NCI-H1436 (cell line): ENCODE measurements at regions not wholly inside any gene's neighbourhood (a gene's known extent, or its start where the extent isn't known, plus 50 kb on each side); places are given as distances from the start of the nearest gene placed in this dataset.
"Not testable (repeated sequence)": the region's sequence is repeated elsewhere in the genome, so short reads cannot be mapped to it uniquely, and the experiment has no call there.

Source experiments
- DNase-seq: peaks from one replicate; lab custom pipeline; 2025; lab: John Stamatoyannopoulos, UW

- DNase-seq: no peak
These were observed 497.9 kb upstream of the MAGEB18 start for GRCh38 chrX:25640276-25640675.

- no peak for DNase-seq
These were observed 492.0 kb upstream of the MAGEB18 start for GRCh38 chrX:25646156-25646555.

GRCh38 chrX:25648790-25649189 lies 489.4 kb upstream of the MAGEB18 start:
- DNase-seq: no peak

DNA sequence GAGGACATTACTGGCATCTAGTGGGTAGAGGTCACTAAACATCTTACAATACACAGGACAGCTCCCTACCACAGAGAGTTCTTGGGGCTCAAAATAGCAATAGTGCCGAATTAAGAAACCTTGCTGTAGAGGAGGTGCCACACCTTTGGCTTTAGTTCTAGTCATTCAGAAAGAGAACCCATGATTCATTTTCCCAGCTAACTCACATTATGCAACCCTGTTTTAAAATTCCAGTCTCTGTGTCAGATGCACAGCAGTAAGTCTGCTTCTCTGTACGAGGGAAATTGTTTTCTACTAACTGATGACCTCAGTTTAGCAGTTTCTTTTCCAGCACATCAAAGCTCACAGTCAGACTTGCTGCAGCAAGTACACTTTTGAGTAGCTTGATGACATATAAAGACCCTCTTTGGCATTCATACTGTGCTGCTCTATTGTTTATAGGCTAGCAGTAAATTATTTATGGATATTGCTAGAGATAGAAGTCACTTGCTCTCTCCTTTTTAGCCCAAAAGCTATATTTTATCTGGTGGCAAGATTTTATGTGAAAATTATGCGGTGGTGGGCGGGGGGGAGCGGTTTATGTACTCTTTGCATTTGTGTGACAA lies 487.8 kb upstream of the MAGEB18 start:
- DNase-seq: no peak

GRCh38 chrX:25659317-25659716 lies 478.8 kb upstream of the MAGEB18 start:
- no peak for DNase-seq

- DNase-seq: no peak
These were observed 474.4 kb upstream of the MAGEB18 start for GRCh38 chrX:25663701-25664100.

DNA sequence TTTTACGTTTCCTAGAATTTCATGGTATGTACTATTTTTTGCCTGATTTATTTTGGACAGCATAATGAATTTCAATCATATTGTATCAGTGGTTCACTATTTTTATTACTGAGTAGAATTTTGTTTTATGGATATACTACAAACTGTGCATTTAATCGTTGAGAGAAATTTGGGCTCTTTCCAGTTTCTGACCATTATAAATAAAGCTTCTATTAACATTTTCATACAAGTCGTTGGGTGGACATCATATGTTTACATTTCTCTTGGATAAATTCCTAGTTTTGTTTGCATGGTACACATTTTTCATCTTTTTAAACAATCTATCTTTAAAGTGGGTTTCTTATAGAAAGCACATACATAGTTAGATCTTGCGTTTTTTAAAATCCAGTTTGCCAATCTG lies 472.7 kb upstream of the MAGEB18 start:
- DNase-seq: no peak

- DNase-seq: no peak
These were observed 470.5 kb upstream of the MAGEB18 start for GRCh38 chrX:25667681-25668080.

DNA sequence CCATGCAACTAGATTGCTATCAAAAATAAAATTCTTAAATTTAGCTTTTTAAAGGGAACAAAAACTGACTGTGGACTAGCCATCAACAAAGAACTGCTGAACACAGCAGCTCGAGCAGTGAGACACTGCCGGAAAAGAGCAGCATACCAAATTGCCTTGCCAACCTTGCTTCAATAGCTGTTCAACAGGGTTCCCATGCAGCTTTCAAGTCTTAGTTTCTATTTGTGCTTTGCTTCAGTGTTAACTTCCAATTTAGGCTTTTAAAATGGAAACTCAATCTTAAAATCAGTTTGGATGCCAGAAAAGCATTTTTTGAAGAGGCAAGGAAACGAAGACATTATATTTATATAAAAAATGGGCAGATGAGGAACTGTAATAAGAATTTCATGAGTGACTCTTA lies 463.4 kb upstream of the MAGEB18 start:
- DNase-seq: no peak

DNA sequence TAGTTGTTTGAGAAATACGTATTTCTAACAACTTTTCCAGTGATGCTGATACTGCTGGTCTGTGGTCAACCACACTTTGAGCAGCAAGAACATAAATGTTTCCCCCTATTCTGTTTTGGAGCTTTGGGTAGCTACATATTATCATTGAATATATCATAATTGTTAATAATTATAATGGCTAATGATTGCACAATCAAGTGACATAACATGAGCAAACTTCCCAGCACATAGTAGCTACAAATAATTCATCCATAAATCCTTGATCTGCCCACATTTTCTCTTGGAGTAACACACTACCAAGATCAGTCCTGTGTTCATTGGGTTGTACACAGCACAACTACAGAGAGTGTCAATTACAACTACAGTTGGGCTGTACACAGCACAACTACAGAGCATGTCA lies 436.3 kb upstream of the MAGEB18 start:
- no peak for DNase-seq

- no peak for DNase-seq
These were observed 421.0 kb upstream of the MAGEB18 start for GRCh38 chrX:25717122-25717521.

- no peak for DNase-seq
These were observed 416.6 kb upstream of the MAGEB18 start for GRCh38 chrX:25721564-25721963.

GRCh38 chrX:25726539-25726938 lies 411.6 kb upstream of the MAGEB18 start:
- no peak for DNase-seq

DNA sequence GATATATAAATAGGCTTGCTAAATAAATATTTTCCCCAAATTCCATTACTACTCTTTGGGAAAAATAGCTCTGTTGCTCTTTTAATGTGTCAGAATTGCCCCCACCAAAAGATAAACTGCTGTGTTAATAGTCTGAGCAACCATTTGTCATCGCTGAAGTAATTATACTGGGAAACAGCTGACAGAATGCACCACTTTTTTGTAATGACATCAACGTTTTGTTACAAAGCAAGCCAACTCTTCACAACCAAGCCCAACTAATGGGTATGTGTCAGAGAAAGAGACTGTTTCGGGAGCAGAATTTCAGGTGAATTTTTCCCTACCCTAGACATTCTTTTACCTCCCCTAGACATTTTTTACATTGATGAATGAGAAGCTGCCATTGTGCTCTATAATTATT lies 405.0 kb upstream of the MAGEB18 start:
- DNase-seq: no peak

GRCh38 chrX:25737540-25737939 lies 400.6 kb upstream of the MAGEB18 start:
- DNase-seq: no peak

- DNase-seq: no peak
These were observed 395.8 kb upstream of the MAGEB18 start for GRCh38 chrX:25742334-25742733.

GRCh38 chrX:25754399-25754798 lies 383.7 kb upstream of the MAGEB18 start:
- no peak for DNase-seq

- DNase-seq: no peak
These were observed 382.9 kb upstream of the MAGEB18 start for GRCh38 chrX:25755194-25755593.

DNA sequence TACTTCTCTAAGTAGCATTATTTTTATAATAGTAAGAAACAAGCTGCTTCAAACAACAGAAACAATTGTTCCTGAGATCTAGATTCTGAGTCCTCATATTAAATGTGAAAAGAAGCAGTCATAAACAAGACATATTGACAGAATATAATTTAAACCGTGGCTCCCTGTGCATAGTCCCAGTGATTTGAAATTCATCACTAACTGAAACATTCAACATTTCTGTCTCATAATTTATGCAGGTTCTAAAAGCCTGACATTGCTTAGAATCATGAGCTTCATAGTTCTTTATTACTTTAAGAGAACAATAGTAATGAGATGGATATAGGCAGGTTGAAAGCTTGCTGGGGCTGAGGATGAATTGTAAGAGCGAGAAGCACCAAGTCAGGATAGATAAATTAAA lies 375.5 kb upstream of the MAGEB18 start:
- no peak for DNase-seq

- DNase-seq: not testable (repeated sequence)
These were observed 366.3 kb upstream of the MAGEB18 start for GRCh38 chrX:25771853-25772252.

DNA sequence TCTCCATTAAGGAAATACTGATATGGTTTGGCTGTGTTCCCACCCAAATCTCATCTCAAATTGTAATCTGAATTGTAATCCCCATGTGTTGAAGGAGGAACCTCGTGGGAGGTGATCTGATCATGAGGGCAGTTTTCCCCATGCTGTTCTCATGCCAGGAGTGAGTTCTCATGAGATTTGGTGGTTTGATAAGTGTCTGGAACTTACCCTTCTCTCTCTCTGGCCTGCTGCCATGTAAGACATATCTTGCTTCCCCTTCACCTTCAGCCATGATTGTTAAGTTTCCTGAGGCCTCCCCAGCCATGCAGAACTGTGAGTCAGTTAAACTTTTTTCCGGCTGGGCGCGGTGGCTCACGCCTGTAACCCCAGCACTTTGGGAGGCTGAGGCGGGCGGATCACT lies 340.3 kb upstream of the MAGEB18 start:
- not testable (repeated sequence) for DNase-seq

DNA sequence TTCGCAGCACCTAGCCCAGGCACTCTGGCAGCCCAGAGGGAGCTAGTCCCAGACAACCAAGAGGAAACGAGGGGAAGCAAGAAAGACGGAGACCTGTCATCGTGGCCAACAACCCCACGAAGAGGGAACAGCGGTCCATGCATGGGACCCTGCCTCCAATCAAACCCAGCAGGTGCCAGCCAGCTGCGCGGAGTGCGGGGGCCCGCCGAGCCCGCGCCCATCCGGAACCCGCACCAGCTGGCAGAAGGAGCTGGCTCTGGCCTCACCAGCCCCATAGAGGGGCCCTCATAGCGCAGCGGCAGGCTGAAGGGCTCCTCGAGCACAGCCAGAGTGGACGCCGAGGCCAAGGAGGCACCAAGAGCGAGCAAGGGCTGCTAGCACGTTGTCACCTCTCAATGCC lies 332.4 kb upstream of the MAGEB18 start:
- DNase-seq: no peak

GRCh38 chrX:25807022-25807421 lies 331.1 kb upstream of the MAGEB18 start:
- no peak for DNase-seq

DNA sequence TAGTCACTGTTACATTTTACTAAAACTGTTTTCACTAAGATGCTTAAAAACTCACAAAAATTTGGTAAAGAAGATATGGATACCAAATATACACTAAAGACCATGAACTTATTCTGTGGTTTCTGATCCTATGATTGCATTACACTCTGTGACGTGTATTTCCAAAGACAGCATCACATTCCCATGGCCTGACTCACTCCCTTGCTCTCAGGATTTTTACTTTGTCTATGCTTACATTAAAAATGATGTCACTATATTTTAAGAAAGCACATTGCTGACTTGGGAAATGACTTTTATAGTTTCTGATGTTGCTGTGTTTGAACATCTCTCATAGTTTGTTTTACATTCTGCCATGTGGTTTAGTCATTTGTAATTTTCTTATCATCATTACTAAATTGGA lies 327.9 kb upstream of the MAGEB18 start:
- DNase-seq: no peak

DNA sequence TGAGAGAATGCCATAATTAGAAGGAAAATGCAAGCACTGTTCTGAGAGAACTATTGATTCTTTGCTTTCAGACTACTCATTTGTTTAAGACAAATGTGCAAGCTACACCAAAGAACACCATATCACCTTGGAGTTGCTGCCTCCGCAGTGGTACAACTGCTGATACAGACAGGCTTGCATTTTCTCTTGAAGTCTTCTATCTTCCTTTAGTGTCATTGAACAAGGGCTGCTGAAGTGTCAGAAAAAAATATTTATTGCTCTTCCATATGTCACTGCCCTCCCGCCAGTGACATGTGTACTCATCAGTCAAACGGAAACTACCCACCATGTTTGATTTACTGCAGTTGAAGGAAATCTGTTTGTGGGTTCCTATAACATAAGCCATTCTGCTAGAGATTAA lies 318.3 kb upstream of the MAGEB18 start:
- DNase-seq: no peak
